WTC11 (cell line): ENCODE measurements at regions not wholly inside any gene's neighbourhood (a gene's known extent, or its start where the extent isn't known, plus 50 kb on each side); places are given as distances from the start of the nearest gene placed in this dataset.

Experiments
- ERG ChIP-seq: fragments of 250-450 bp; sonication (Bioruptor Pico); IDR thresholded peaks from 2 replicates; pipeline ENCODE4 v1.8.0; 2021; ENCODE audit warnings: mild to moderate bottlenecking
- NFYB ChIP-seq: sonication (generic); formaldehyde crosslinking; conservative IDR thresholded peaks from 2 replicates; pipeline ENCODE4 v1.8.0; 2022; ENCODE audit warnings: low read depth, missing genetic modification reagents
- PRDM15 ChIP-seq: sonication (generic); formaldehyde crosslinking; IDR thresholded peaks from 2 replicates; pipeline ENCODE4 v1.8.0; 2022; ENCODE audit warnings: missing genetic modification reagents
- ZMAT4 ChIP-seq: fragments of 250-450 bp; sonication (Bioruptor Pico); IDR thresholded peaks from 2 replicates; pipeline ENCODE4 v1.9.0; 2021; ENCODE audit warnings: mild to moderate bottlenecking

- TF ChIP-seq PRDM15 (CRISPR knock-in tag) (no peak), ZMAT4 (CRISPR knock-in tag) (no peak), ERG (CRISPR knock-in tag) (no peak), NFYB (CRISPR knock-in tag) (no peak)
These were observed 84.9 kb downstream of the MAP3K8 start (continued) for GRCh38 chr10:30518907-30519306.
